ENCODE measurements at regions not wholly inside any gene's neighbourhood (a gene's known extent, or its start where the extent isn't known, plus 50 kb on each side); places are given as distances from the start of the nearest gene placed in this dataset.

DNA sequence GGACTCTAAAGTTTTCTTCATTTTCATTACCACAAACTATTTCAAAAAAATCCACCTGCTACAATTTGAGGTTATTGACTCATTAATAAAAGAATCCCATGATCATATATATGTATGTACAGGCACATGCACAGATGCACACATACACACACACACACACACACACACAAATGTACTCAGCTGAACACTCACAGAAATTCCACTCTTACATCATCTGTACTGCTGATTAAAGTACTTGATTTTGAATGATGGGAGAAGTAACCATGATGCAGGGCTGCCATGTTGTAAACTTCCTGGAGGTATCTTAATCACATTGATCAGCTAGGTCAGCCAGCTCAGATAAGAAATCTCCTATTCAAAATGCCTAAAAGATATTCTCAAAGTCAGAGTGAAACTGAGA lies 1313.2 kb upstream of the NRXN1 start:
- TF ChIP-seq, protein P1, sequence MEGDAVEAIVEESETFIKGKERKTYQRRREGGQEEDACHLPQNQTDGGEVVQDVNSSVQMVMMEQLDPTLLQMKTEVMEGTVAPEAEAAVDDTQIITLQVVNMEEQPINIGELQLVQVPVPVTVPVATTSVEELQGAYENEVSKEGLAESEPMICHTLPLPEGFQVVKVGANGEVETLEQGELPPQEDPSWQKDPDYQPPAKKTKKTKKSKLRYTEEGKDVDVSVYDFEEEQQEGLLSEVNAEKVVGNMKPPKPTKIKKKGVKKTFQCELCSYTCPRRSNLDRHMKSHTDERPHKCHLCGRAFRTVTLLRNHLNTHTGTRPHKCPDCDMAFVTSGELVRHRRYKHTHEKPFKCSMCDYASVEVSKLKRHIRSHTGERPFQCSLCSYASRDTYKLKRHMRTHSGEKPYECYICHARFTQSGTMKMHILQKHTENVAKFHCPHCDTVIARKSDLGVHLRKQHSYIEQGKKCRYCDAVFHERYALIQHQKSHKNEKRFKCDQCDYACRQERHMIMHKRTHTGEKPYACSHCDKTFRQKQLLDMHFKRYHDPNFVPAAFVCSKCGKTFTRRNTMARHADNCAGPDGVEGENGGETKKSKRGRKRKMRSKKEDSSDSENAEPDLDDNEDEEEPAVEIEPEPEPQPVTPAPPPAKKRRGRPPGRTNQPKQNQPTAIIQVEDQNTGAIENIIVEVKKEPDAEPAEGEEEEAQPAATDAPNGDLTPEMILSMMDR (conservative IDR thresholded peaks at IDR 0.05; ENCODE audit: low read depth in 2 of 2): no peak
- TF ChIP-seq EZH2 (IDR thresholded peaks at IDR 0.05; ENCODE audit: low read depth, unreplicated experiment): no peak
- TF ChIP-seq, protein P2, sequence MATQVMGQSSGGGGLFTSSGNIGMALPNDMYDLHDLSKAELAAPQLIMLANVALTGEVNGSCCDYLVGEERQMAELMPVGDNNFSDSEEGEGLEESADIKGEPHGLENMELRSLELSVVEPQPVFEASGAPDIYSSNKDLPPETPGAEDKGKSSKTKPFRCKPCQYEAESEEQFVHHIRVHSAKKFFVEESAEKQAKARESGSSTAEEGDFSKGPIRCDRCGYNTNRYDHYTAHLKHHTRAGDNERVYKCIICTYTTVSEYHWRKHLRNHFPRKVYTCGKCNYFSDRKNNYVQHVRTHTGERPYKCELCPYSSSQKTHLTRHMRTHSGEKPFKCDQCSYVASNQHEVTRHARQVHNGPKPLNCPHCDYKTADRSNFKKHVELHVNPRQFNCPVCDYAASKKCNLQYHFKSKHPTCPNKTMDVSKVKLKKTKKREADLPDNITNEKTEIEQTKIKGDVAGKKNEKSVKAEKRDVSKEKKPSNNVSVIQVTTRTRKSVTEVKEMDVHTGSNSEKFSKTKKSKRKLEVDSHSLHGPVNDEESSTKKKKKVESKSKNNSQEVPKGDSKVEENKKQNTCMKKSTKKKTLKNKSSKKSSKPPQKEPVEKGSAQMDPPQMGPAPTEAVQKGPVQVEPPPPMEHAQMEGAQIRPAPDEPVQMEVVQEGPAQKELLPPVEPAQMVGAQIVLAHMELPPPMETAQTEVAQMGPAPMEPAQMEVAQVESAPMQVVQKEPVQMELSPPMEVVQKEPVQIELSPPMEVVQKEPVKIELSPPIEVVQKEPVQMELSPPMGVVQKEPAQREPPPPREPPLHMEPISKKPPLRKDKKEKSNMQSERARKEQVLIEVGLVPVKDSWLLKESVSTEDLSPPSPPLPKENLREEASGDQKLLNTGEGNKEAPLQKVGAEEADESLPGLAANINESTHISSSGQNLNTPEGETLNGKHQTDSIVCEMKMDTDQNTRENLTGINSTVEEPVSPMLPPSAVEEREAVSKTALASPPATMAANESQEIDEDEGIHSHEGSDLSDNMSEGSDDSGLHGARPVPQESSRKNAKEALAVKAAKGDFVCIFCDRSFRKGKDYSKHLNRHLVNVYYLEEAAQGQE (IDR thresholded peaks at IDR 0.05; ENCODE audit: unreplicated experiment): no peak
- no peak for TF ChIP-seq CREB1 (CRISPR knock-in tag; IDR thresholded peaks at IDR 0.05; ENCODE audit: low read depth)
- TF ChIP-seq, protein P3, sequence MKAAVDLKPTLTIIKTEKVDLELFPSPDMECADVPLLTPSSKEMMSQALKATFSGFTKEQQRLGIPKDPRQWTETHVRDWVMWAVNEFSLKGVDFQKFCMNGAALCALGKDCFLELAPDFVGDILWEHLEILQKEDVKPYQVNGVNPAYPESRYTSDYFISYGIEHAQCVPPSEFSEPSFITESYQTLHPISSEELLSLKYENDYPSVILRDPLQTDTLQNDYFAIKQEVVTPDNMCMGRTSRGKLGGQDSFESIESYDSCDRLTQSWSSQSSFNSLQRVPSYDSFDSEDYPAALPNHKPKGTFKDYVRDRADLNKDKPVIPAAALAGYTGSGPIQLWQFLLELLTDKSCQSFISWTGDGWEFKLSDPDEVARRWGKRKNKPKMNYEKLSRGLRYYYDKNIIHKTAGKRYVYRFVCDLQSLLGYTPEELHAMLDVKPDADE (IDR thresholded peaks at IDR 0.05): no peak
- no peak for TF ChIP-seq POLR2AphosphoS5 (IDR thresholded peaks at IDR 0.05; ENCODE audit: low read depth)
- no peak for TF ChIP-seq STAT1 (IDR thresholded peaks at IDR 0.05; ENCODE audit: unreplicated experiment)
- TF ChIP-seq ZNF114 (CRISPR knock-in tag; IDR thresholded peaks at IDR 0.05): no peak
- no peak for TF ChIP-seq EZH2phosphoT487 (IDR thresholded peaks at IDR 0.05; ENCODE audit: unreplicated experiment)
- TF ChIP-seq NANOG (IDR thresholded peaks at IDR 0.05; ENCODE audit: borderline replicate concordance): no peak
- TF ChIP-seq ZNF331 (CRISPR knock-in tag; IDR thresholded peaks at IDR 0.05; ENCODE audit: low read depth): no peak
- TF ChIP-seq JUNB (IDR thresholded peaks at IDR 0.05; ENCODE audit: unreplicated experiment): no peak

All from GM23338 (cell line).